HG02884 (cell line): ENCODE measurements at regions not wholly inside any gene's neighbourhood (a gene's known extent, or its start where the extent isn't known, plus 50 kb on each side); places are given as distances from the start of the nearest gene placed in this dataset.

Experiments used
- ATAC-seq: cut with Tn5 transposase; IDR thresholded peaks from one replicate; pipeline ENCODE4 v1.9.1; 2021; ENCODE audit warnings: mild to moderate bottlenecking, moderate library complexity; ENCODE audit not compliant: unreplicated experiment

DNA sequence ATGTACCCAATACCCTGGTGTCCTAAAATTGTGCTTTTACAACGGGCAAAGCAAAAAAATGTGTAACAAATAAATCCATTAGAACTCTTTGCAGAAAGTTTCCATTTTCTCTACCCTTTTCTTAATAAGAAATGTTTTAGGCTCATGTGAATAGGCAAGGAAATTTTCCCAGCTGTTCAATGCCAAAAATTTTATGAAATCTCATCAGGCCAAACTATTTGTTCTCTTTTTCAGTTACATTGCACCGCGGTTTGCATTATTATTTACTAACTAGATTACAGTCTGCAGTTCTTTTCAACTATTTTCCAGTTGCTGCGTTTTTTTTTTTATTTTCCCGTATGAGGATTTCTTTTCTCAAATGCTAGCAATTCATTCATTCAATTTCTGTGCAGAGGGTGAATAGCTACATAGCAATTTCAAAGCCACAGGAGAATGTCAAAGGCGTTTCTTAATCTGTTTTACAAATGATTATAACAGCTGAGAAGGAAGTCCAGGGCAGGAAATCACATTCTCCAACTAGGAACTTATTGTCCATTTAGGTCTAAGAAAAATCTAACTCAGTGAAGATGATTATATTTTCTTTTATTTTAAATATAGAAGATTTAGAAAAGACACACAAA, 367.5 kb upstream of the MMADHC start:
- no peak for ATAC-seq

DNA sequence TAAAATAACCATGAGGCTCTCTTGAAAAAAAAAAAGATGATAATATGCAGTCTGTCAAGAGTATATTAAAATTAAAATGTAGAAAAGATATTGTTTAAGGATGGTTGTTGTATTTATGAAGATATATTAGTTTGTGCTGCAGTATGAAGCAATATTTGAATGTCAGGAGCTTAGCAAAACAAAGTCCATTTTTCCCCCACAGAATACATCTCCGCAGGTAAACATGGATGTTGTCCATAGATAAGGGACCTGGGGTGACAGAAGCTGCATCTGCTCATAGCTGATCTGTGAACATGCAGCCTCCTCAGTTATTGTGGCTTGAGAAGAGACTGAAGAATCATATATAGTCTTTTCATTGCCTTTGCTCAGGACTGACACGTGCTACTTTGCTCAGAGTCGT, 366.1 kb upstream of the MMADHC start:
- ATAC-seq: no peak

DNA sequence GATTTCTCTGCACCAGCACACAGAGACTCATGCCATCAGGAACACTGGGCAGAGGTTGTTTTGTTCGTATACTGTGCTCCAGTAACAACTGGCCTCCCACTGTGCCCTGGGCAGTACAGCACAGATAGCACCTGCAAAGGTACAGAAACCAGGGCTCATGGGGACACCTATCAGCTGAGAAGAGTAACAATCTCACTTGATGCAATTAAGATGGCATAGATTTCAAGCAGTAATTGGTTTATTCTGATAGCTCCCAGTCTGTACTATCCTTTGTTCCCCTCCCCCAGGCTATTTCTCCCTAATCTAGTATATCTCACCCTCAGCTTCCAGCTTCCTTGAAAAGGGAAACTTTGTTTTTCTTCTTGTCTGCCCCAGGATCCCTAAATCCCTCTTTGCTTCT, 343.9 kb upstream of the MMADHC start:
- no peak for ATAC-seq

DNA sequence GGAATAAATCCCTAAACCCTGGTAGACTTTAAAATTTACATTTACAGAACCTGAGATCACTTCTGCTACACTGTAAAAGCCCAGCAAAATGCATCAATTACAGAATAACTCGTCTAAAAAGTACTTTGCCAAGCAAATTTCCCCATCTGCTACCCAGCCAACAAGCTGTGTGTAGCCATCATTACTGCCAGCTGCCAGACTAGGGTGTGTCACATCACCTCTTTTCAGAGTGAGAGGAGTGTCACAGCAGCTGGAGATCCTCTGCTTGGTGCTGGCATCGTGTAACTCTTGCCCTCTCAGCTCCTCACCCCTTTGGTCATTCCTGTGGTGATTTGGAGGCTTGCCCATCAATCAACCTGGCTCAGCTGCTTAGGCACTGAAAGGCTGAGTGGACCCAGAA, 340.4 kb upstream of the MMADHC start:
- no peak for ATAC-seq

DNA sequence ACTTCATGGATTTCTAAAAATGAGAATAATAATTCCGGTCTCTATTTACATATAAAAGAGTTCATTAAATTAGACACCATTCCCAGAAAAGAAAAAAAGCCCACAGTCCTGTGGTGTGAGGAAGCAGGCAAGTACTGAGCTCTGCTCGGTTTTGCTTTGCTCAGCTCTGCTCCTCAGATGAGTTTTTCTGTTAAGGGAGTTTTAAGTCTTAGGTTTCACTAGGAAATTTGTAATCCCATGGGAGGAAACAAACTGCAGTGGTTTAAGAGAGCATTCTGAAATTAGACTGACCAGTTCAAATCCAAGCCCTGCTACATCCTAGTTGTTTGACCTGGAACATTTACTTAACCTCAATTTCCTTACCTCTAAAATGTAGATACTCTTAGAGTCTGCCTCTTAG, 338.6 kb upstream of the MMADHC start:
- no peak for ATAC-seq

DNA sequence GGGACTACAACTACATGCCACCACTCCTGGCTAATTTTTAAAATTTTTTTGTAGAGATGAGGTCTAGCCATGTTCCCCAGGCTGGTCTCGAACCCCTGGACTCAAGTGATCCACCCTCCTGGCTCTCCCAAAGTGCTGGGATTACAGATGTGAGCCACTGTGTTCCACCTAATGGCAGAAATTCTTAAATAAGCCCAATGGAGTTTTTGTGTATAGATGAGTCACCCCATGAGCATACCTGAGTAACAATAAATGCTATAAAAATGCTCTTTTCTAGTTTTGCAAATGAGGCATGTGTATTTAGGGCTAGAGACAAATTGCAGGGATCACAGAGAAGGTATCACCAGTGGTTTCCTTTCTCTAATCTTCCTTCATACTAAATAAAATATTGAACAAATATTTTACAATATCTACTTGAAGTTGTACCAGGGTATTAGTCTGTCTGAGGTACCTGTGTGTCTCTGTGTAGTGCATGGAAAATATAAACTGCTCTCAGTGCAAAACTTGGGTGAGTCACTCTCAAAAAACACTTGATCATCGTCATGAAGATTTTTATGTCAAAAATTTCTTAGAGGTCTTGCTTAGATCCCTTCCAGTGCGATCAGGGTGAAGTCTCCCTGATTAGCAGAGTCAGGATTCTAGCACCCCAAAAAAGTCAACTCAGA, 337.1 kb upstream of the MMADHC start:
- ATAC-seq: no peak

DNA sequence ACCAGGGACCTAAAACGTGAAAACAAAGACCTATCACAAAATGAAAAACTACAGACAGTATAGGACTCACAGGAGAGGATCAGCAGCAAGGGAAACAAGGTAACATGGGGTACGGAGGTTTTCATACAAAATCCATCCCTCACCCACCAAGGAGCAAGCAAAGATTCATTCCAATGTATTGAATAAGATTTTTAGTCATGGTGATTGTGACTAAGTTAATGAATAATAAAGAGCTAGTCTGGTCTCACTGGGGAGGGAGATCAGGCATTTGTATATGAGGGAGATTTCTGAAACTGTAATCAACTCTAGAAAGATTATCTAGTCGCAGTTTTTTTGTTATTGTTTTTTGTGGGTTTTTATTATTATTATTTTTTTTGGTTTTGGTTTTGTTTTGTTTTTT, 336.5 kb upstream of the MMADHC start:
- no peak for ATAC-seq

DNA sequence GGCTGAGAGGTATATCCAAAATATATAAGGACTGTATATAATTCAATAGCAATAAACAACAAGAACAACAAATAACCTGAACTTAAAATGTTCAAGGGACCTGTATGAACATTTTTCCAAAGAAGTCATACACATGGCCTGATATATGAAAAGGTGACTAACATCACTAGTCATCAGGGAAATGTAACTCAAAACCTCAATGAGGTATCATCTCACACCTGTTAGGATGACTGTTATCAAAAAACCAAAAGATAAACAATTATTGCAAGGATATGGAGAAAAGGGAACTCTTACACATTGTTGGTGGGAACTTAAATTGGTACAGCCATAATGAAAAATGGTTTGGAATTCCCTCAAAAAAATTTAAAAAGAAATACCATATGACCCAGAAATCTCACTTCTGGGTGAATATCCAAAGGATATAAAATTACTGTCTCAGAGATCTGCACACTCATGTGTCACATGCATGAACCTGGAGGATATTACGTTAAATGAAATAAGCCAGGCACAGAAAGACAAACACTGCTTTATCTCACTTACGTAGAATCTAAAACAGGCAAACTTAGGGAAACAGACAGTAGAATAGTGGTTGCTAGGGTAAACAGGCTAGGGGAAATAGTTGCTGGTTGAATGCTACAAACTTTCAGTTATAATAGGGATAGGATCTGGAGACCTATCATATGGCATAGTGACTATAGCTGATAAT, 334.5 kb upstream of the MMADHC start:
- no peak for ATAC-seq

DNA sequence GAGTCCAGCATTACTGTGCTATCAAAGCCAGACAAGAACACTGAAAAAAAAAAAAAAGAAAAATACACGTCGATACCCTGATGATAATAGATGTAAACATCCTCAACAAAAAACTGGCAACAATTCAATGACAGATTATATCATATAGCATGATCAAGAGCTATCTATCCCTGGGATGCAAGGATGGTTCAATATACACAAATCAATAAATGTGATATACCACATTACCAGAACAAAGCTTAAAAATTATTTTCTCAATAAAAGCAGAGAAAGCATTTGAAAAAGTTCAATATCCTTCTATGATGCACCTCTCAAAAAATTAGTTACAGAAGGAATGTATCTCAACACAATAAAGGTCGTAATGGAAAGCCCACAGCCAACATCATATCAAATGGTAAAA, 332.8 kb upstream of the MMADHC start:
- ATAC-seq: no peak

DNA sequence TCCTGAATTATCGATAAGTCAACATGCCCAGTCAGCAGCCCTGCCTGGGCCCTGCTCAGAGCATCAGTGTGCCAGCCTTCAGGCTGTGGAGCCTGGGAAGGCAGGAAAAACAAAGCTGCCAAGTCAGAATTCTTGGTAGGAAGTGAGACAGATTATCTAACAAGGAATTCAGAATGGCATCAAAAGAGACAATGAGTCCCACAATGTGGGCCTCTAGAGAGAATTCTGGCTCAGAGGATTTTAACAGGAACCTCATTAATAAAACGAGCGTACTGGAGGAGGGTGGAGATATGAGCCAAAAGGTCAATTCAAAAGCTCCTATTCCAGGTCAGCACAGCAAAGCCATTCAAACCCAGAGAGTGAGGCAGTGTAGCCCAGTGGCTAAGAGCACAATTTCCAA, 327.6 kb upstream of the MMADHC start:
- no peak for ATAC-seq

DNA sequence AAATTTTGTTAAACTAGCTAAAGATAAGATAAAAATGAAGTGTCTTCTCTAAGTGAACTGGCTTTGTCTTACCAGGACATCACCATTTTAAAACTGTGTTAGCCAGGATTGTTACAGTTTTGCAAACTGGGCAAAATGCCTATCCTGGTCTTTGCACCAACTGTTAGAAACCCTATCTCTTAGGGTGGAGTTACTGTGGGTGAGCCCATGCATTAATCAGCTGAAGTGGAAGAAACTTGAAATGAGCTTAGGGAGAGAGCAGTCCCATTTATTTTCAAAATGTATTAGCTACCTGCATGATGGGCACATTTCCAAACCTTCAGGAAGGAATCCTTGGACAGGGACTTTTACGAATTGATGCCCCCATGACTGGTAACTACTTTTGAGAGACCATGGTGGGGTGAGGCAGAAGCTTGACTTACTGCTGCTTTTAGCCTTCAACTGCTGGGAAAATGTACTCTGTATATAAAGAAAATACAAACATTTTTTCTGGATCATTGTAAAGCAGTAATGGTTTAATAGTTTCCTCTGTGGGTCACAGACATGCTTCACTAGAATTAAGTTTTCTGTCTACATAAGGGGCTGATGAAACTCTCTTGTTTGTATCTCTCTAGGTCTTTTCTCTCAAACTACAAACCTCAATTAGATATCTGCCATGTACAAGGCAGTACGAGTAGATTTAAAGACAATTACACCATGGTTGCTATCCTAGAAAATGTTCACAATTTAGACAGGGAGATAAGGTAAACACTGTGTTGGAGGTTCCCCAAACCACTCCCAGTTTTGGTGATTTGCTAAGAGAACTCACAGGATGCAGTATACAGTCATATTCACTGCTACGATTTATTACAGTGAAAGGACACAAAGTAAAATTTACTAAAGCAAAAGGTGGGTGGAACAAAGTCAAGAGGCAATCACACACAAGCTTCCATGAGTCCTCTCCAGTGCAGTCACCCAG, 321.4 kb upstream of the MMADHC start:
- ATAC-seq: no peak

DNA sequence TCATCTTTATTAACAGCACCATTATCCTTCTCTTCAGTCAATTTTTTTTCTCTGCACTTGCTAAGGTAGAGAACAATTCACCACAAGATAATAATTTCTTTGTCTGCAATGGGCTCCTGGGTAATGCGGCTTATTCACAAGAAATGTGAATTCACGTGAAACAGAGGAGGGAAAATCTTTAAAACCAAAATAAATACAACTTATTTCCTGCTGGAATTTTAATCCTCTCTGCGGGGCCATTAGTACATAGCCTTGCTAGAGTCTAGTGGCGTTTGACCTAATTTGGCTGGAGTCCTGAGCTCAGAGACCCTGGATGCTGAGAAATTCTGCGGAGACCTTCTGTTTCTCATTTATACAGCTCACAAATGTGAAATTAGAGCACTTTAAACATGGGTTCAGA, 319.3 kb upstream of the MMADHC start:
- no peak for ATAC-seq

DNA sequence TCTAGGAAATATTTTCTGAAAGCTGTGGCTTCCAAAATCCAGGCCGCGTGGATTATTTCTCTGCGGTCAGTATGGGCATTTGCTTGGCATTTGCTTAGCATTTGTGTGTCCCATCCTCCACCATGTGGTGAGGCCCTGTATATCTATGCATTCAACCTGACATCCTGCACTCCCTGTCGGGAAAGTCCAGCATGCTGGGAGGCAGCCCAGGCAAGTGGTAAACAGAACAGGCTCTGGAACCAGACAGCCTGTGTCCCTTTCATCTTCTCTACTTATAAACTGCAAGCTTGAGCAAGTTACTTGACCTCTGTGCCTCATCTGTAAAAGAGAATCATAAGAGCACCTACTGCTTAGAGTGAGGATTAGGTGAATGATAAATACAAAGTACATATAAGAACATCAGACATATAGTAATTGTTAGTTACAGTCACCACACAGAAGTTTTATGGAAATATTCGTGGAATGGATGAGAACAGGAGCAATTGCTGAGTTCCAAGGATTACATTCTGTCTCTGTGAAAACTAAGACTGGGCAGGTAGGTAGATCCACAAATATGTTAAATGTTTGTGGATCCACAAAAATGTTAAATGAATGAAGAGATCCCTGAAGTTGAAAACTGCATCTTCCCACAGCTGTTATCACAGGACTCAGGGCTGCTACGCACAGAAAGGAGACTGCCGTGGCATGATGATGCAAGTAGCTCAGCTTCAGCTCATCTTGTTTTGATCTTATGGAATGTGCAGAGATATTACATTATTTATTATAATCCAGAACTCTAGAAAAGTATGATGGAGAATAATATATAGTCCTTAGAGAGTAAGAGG, 317.0 kb upstream of the MMADHC start:
- ATAC-seq: no peak

DNA sequence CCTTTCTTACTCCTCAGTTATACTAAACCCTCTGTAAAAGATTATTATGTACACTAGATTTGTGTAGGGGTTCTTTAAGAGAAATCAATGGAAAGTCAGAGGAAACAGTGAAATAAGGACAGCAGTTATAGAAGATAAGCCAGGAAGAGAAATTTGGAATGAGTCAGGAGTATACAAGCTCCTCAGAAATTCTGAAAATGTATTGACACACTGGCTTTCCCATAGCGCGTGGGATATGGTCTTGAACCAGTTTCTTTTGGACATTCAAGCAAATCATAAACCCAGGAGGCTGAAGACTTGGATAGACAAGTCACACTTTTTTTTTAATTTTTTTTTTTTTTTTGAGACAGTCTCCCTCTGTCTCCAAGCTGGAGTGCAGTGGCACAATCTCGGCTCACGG, 316.1 kb upstream of the MMADHC start:
- ATAC-seq: no peak

DNA sequence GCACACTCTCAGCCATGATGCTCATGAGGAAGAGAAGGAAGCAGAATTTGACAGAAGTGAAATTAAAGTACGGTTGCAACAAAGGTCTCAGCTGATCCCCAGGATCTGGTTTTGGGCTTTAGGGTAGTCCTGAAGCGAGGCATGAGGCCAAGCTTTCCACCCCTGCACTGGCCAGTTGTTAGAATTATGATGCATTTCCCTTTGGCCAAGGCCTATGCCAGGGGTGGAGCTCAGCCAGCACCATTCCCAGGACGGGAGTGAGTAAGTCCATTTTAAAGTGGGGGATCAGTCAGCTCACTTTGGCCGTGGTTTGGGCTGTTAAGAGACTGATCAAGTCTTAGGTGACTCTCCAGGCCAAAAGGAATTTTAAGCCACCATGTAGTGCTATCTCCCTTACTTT, 314.5 kb upstream of the MMADHC start:
- ATAC-seq: no peak

DNA sequence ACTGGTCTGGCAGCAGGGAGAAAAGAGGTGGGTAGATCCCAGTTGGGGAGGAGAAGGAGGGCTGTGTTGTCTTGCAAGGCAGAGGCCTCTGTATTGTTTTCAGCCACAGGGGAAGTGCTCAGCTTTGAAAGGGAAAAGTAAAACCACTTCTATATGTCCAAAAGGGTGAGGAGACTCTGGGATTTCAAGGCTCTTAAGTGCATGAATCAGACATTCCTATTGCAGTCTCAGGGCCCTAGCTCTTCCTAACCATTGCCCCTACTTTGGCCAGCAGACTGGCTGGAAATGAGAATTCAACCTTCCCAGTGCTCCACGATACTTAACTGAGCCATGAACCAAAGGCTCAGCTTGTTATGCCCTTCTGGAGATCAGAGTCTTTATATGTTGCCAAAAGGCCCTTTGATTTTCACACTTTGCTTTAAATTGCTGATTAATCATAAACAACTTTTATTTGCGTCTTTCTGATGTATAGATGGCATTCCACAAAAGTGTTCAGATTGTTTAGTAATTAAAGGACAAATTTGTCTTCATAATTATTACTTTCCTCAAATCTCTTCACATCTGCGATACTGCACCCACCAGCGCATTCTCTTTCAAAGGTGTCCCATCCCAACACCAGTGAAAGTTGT, 313.8 kb upstream of the MMADHC start:
- ATAC-seq: no peak

DNA sequence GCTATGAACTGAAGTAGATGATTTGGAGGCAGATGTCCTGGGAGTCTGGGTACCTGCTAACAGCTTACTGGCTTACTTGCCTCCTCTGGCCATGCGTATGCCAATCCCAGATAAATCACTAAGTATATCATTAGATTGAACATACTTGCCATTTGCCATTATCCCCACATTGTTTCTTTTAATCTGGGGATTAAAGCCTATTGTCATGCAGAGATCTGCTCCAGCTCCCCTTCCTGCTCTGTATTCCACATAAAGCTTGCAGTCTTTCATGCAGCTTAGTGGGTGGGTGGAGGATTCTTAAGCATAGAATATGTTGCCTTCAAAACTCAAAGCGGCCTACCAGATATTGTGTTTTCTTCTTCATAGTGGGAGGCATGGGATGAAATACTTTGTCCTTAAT, 311.8 kb upstream of the MMADHC start:
- no peak for ATAC-seq

DNA sequence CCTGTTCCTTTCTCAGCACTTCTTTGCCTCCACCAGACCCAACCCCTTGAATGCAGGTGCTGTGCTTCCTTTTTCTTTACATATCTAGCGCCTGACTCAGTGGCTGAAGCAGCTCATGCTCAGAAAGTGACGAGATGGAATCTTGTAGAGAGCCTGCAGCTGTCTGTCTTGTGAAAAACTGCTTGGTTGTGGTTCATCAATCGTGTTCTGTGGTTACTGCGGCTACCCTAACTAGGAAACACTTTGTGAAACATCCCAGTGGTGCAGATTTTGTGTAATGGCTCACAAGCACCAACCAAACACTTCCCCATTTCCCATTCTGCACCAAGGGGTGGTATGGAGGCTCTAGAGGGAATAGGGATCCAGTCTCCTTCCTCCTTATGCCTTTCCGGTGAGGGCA, 307.2 kb upstream of the MMADHC start:
- ATAC-seq: no peak

DNA sequence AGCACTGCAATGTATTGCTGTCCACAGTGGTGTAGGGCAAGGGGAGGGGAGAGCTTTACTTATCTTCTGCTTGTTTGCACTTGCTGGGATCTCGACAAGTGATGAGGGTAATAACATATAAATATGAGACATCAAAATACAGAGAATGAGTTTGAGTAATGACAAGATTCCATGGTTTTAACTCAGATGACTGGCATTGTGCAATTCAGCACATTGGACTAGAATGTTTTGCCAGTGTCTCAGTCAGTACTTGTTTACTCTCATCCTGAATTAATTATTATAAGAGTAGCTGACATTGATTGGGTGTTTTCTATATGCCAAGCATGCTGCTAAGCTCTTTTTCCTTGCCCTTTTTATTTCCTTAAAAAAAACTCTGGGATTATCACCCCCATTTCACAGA, 306.7 kb upstream of the MMADHC start:
- no peak for ATAC-seq

DNA sequence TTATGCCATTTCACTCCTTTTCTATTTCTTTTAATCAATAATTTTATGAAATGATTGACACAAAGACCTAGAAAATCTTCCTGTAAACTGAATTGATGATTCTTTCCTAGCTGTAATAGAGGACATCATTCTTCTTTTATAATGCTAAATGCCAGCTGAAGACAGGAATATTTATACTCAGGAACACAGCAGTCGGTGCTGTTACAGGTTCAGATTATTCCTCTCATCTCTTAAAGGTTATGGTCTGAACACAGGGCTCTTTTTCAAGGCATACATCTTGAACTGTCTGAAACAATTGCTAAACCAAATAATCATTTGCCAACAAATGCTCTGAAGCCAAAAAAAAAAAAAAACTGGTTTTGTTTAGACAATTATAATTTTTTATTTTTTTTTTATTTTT, 305.0 kb upstream of the MMADHC start:
- no peak for ATAC-seq
